OCI-M2 (cell line): ENCODE measurements at regions not wholly inside any gene's neighbourhood (a gene's known extent, or its start where the extent isn't known, plus 50 kb on each side); places are given as distances from the start of the nearest gene placed in this dataset.

ENCODE experiments used
- DNase-seq: peaks from one replicate; lab custom pipeline; 2025; ENCODE audit not compliant: unreplicated experiment; lab: John Stamatoyannopoulos, UW

DNA sequence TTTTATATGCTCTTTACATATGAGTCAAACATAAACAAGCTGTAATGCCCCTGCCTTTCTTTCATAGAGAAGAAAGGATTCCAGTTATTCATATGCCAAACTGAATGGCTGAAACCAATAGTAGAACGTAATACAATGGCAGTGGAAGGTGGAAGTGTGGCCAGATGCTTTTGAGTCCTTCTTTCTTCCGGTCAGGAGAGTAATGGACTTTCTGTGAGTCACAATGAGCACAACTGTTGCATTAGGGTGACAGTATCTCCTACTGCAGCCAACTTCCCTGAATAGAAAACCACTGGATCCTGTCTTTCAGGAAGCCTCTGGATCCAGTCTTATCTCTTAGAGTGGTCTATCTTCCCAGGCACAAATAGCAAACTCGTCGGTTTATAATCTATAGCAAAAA lies 855.2 kb downstream of the MAT2B start:
- DNase-seq, result no peak

DNA sequence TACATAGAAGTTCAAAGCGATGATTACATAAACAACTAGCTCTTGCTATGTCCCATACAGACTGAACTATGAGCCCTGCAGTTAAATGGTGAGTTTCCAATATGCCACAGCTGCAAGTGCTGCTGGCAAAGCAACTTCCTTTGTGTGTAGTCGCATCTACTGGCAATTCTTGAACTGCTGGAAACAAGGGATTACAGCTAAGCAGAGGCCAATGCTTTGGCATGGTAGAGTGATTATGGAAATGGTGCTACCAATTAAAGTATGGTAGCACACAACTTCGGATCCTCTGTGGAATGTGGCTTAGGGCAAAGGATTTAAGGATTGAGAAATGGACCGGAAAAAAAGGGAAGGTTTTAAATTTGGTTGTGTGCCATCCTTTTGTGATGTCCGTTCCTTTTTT lies 856.6 kb downstream of the MAT2B start:
- no peak for DNase-seq

DNA sequence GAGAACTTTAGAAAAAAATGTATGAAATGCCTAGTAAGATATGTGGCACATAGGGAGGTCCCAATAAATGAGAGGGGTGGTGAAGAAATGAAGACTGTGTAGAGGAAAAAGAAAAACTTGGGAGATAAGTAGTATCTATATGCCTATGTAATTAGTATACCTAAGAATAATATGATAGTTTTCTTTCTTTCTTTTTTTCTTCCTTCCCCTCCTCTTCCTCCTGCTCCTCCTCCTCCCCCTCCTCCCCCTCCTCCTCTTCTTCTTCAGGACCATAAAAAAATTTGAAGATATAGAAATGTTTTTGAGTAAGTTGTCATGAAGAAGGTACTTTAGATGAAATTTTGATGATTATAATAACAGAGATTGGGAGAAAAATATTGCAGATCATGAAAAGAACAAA lies 857.4 kb downstream of the MAT2B start:
- no peak for DNase-seq

DNA sequence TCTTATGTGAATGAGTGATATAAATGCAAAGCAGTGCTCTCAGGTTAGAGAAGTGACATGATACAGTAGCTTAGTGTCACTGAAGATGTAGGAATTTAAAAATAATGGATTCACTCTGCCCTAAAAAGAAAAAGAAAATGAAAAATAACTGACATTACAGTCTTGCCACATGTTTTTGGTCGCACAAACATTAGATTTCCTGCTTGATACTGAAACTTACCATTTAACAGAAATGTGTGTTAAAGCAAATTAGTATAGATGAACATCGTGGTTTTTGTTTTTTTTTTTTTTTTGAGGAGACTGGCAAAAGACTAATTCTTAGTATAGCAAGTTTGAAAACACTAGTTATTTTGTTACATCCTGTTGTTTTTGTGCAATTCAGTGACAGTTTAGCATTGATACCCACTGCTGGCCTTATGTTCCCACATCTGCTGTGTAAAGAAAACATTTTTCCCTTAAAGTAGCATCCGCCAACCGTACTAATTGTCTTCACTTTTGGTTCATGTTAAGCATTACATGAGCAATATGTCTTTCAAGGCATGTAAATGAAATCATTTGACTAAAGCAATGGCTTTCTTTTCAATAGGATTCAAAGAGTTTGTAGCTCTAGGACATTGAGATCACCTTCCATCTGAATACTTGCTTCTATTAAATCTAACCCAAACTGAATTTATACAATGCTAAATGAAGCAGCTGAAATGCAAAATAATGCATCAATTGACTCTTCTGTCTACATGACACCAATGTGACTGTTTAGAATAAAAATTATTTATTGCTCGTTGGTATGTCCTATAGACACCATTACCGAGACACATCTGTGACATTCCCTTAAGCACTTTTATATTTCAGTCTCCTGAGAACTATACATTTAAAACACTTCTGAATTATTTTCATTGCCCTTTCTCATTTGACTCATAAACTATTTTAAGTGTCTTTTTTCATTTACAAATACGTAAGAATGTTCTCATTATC lies 859.1 kb downstream of the MAT2B start:
- DNase-seq, result no peak

DNA sequence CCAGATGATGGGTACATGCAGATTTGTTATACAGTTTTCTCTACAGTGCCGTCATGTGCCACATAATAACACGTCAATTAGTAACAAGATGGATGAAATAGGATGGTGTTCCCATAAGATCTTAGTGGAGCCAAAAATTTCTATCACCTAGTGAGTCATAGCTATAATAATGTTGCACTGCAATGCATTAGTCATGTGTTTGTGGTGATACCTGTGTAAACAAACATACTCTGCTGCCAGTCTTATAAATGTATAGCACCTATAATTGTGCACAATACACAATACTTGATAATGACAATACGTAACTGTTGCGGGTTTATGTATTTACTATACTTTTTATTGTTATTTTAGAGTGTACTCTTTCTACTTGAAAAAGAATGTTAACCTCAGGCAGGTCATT lies 865.4 kb downstream of the MAT2B start:
- no peak for DNase-seq

DNA sequence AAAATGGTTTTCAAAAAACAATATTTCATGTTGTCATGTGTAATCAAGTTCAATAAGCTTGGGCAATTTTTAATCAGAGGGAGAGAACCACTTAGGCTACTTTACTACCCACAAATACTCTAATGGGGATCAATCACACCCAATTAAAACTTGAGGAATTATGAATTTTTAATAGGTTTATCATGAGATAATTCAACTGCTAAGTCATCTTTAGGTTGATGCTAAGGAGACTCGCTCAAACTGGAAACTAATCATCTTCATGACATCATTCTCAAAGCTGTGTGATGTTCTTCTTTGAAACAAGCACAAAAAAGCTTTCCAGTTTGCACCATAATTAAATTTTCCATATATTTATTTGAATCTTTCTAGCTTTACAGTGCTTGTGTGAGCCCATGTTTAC lies 867.5 kb downstream of the MAT2B start:
- DNase-seq, result no peak

DNA sequence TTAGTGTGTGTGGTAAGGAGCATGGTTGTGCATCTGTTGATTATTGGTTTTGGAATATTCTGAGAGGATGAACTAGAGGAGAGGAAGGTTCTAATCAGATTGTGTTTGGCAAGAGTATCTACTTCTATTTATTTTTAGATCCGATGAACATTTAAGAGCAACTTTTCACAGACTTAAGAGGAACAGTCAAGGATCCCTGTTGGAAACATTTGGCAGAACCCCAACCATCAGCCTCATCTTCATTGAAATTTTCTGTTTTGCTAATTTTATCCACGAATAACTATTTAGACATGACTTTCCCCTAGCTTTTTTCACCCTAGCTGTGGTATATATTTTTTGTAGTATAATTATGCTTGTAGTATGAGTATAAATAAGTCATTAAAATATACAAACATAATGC lies 868.5 kb downstream of the MAT2B start:
- DNase-seq, result no peak

DNA sequence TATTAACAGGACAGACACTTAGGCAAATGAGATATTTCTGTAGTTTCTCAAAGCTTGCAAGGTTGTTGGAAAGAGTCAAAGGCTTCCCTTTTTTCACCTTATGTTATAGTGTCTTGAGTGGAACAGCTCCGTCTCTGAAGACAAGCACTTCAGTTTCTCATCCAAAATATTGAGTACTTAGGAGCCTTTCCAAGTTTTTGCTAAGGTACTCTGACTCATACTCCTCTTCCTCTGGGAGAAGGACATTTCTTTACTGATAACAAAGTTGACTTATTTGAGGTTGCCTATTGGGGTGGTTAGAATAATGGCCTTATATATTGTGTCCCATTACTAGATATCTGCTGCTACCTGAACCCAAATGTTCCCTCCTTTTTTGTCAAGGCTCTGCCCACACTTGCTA lies 869.6 kb downstream of the MAT2B start:
- DNase-seq, result no peak

DNA sequence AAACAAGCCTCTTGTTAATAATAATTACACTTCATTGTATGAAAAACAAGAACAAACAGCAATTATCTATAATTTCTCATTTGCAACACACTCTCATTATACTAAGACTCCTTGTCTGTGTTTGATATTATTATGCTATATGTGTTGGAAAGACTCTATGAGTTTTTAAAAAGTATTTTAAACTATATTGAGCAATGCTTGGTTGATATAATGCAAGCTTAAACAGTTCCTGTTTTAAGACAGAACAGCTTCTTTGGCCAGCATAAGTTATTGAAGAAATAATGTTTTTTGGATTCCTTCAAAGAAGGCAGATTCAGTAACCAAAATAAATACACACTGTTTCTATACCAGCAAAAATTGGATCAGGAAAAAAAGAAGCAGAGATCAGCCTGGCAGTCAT lies 871.4 kb downstream of the MAT2B start:
- DNase-seq, result no peak

DNA sequence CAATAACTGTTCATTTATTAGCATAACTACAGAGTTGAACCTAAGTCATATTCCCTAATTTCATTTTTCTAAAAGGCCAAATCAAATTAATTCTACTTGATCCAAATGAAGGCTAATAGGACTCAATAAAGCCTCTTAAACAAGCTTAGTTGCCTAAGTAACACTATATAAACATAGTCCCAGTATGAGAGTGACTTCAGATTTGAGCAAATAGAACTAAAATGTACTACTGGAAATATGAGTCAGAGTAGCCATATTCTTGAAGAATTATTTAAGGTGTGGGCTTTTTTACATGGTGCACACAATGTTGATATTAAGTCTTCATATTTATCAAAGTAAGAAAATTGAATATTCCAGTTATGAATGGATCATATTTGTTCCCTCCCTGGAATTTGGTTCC lies 872.3 kb downstream of the MAT2B start:
- DNase-seq, result no peak

DNA sequence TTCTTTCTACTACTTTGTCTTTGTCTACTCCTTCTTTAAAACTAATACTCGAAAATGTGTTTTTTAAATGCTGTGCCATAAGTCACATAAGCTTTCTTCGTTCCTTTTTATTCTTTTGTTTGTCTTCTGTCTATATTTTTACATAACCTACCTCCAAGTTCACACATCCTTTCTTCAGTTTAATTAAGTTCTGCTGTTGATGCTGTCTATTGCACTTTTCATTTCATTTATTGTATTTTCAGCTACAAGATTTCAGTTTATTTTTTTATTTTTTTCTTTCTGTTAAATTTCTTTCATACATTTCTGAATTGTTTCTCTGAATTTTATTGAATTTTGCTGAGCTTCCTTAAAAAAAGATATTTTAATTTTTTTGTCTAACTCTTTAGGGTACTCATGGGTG lies 878.2 kb downstream of the MAT2B start:
- no peak for DNase-seq

DNA sequence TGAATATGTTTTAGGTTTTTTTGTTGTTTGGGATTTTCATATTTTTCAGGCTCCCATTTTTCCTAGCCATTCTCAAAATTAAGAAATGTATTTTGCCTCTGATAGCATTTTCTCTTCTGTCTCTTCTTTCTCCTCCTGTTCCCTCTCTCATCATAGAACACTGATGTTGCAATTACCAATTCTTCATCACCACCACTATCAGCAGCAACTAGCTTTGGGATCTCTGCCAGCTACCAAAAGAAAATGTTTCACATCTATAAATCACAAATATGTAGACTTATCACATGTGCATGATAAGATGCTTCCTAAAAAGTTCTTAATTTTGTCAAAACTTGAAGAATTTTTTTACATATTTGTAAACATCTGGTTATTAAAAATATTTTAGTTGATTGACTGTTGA lies 887.1 kb downstream of the MAT2B start:
- DNase-seq, result no peak

DNA sequence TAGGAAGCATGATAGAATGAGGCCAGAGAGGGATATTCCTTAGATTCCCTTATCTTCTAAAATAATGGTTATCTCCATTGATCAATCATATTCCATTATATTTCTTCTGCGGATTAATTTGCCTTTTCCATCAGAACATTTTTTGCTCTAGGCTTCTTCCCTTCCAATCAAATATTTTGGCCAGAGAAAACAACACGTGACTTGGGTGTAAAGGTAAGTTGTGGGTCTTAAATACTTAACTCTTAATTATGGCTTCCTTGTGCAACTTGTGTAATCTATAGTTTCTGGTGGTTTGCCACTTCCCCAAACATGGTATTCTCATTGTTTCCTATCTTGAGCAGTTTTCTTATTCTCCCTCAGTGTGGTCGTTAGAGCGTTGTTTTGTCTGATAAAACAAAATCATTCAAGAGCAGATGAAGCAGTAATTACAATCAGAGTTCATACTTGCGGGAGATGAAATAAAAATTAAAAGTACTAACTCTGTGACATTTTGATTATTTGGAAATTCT lies 889.3 kb downstream of the MAT2B start:
- no peak for DNase-seq

DNA sequence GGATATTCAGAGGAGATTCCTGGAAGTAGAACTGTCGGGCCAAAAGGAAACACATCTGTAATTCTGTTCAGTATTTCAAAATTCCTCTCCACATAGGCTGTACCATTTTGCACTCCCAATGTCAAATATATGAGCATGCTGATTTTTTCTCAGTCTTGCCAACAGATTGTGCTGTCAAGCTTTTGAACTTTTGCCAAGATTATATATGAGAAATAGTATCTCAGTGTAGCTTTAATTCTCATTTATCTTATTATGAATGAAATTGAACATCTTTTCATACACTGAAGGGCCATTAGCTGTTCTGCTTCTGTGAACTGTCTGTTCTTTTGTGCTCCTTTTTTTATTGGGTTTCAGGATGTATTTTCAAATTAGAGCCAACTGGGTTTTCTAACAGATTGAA lies 907.1 kb downstream of the MAT2B start:
- DNase-seq, result no peak

DNA sequence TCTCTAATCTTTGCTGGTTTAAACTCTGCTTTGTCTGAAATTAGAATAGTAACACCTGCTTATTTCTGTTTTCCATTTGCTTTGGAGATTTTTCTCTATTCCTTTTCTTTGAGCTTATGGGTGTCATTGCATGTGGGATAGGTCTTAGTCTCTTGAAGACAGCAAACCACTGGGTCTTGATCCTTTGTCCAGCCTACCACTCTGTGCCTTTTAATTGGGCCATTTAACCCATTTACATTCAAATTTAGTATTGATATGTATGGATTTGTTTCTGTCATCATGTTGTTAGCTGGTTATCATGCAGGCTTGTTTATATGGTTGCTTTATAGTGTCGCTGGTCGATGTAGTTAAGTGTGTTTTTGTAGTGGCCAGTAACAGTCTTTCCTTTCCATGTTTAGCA lies 914.7 kb downstream of the MAT2B start:
- no peak for DNase-seq

DNA sequence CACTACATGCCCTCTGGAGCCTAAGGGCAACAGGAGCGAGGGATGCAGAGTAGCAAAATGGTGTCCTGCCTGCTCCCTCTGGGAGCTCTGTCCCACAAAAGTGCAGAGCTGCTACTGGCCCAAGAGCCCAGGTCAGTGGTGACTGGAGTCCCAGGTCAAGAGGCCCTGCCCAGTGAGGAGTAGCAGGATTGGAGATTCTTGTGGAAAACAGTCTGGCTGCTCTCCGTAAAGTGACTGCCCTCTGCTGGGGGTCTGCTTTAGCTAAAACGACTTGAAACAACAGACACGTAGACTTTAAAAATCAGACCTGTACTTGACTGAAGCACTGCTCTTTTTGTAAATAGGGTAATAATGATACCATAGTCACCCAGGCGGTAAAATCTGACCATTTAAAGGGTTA lies 917.0 kb downstream of the MAT2B start:
- DNase-seq, result no peak

DNA sequence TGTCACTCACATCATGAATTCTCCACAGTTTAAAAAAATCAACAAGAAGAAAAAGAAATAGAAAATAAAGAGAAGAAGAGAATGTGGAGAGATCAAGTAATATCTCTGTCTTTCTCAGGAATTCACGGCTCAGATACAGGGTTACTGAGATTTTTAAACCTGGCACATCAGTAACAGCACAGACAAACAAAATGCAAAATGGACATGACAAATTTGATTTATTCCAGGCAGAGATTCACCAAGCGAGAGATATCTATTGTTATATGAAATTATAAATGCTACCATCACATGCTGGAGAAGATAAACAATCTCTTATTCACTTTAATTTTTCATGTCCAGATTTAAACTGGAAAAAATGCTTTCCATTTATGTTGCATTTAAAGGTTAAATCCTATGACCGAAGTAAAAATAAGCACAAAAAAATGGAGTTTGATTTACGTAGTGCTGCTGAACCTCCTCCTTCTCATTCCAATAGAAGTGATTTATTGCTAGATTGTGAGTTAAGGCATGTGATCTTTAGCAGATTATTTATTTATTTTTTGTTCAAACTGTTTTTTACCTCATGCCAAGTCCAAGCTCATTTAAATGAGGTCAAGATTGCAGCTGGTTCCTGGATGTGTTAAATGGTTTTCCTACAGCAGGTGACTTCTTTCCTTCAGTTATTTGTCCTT lies 926.4 kb downstream of the MAT2B start:
- no peak for DNase-seq

DNA sequence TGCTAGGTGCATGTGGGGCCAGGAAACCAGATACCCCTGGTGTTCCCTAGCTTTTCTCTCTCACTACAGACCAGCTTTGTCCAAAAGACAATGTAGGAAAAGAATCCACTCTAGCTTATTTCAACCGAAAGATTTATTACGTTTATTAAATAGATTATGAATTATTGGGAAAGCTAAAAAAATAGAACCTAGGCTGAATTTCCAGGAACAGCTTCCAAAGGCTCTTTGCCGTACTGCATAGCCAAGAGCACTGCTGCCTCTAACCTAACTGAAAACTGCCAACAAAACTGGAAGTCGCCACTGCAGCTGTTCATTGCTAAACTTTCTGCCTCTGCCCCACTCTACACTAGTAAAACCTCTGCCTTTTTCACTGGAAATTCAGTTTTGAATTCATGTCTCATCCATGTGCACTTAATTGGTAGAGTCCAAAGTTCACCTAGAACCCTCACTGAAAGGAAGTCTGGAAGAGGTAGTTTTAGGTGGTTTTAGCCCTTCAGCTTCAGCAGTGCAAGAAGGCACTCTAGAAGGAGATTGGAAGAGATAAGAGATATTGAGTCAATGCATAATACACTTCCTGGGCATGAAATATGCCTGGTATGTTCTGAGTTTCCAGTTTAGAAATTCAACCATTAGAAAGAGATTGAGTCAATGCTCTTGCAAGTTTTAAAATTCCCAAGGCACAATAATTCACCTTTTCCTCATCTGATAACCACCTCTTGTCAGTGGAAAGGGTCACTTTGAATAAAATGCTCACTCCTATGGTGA lies 927.9 kb downstream of the MAT2B start:
- no peak for DNase-seq

DNA sequence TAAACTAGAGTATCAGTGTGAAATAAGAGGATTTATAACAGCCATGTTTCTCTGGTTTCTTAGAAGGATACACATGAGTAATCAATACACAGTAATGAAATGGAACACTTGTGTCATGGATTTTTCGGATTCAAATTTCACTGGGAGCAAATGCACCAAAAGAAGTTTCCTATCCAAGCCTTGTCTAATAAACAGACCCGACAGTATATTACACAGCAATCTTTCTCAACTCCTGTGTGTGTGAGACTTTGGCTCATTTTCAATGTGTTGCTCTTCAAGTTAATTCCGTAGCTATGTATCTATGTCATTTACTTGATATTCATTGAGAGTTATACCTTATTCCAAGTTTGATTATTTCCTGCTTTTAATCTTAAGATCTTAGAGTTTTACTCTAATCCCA lies 930.2 kb downstream of the MAT2B start:
- DNase-seq, result no peak

DNA sequence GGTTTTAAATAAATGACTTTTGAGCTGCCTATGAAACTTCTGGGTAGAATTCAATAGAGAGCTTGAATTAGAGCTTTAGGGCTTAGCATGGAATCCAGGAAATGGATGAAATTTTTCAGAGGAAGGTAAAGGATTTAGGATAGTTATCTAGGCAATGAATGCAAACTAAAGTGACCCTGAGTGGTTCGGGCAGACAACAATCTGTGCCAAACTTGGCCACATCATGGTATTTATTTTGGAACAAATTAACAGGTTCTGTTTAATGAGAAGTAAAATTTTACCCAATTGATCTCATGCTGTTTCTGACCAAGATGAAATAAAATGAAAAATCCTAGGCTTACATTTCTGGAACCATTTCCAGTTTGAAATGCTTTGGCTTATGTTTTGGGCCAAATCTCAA lies 934.4 kb downstream of the MAT2B start:
- no peak for DNase-seq

DNA sequence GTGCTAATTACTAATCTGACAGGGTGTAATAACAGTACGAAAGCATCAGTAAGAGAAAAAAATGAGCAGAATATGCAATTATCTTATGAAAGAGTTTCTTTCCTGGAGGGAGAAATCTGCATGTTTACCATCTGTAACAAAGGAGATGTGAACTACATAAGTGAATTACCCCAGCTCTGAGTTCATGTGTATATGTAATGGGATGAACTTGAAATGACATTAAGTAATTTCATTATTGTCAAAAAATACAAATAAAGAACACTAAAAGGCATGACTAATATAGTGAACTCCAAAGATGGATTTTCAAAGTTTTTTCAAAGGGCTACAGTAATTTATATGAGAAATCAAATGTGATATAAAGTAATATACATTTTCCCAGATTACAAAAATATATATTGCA lies 944.0 kb downstream of the MAT2B start:
- no peak for DNase-seq

DNA sequence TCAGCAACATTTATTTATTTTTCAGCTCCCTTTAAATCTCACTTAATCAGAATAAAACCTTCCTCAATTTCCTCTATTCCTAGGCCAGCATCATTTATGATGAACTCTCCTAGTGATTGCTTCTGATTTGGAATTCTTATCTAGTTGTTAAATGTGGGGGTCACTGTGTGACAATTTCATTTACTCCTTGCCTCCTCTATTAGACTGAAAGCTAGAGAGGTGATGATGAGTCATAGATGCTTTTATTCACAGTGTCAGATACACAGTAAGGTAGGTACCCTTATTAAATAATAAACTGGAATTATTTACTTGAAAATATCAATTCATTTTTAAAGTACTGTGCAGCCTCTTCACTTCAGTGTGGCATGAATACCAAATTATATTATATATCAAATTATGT lies 960.6 kb downstream of the MAT2B start:
- no peak for DNase-seq
